ENCODE measurements at regions not wholly inside any gene's neighbourhood (a gene's known extent, or its start where the extent isn't known, plus 50 kb on each side); places are given as distances from the start of the nearest gene placed in this dataset.

DNA sequence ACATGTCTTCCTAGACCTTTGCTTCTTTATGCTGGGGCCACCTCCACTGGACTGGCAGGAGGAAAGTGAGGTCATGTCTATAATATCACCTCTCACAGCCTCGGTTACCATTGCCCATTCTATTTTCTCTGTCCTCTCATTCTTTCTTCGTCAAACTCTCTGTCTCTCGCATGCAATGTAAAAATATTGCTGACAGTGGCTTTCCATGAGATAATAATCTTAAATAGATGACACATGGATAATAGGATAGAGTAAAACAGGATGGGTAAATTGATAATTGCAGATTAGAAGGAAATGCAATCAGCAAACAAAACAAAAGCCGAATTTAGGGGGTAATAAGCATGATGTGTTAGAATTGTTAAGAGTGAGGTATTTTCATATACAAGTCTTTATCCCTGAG, 215.7 kb upstream of the PARD3B start:
- DNase-seq (ENCODE audit: low read depth) = no peak

DNA sequence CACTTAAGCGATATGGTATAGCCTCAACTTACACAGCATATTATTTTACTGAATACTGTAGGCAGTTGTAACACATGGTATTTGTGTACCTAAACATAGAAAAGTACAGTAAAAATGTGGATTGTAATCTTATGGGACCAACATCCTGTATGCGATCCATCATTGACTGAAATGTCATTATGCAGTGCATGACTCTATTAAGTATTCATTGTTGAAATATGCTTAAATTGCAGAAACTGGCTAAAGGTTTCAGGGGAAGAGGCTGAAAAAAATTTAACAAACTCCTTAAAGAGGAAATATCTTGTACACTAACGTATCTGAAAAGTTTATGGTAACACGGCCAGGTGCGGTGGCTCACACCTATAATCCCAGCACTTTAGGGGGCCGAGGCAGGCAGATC, 214.1 kb upstream of the PARD3B start:
- no peak for DNase-seq (ENCODE audit: low read depth)

DNA sequence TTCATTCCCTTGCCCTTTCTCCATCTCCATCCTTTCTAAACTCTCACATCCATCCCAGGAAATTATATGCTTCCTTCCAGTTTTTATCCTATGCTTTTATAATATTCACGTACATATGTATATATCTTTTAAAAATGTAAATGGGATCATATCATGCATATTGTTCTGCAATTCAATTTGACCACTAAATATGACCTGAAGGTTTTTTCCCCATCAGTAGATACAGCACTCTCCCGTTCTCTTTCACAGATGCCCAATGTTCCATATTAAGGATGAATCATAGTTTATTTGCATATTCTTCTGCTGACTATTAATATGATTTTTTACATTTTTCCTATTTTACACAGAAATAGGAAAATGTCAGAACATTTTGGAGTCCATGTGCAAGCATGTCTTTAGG, 213.3 kb upstream of the PARD3B start:
- DNase-seq (ENCODE audit: low read depth) = no peak

DNA sequence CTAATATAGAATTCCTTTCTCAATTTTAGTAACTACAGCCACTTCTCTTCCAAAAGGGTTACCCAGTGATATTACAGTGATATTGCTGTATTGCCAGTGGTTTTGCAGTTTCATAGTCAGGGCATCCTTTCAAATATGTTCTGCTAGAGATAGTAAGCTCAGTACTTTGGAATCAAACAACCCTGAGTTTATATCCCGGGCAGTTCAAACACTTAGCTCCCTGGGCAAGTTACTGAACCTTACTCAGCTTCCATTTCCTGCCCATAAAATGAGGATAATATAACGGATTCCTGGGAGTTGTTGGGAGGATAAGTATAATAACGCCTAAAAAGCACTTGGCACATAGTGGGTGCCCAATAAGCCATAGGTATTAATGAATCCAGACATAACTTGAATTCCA, 212.6 kb upstream of the PARD3B start:
- no peak for DNase-seq (ENCODE audit: low read depth)

DNA sequence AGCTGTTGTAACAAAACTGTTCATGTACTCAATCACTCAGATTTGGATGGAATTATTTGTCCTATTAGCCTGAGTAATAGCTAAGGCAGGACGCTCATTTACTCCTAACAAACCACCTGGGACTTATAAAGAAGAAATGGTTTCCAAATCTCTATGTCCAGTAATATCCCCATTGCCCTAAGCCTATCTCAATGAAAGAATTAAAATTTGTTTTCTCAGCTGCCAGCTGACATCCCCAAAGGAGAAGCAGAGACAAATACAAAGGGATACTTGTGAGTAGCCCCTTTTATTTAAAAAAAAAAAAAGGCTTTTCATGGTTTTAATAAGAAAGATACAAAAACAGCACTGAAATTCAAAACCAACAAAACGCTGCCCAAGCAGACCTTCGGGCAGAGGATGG, 211.4 kb upstream of the PARD3B start:
- DNase-seq (ENCODE audit: low read depth) = no peak

DNA sequence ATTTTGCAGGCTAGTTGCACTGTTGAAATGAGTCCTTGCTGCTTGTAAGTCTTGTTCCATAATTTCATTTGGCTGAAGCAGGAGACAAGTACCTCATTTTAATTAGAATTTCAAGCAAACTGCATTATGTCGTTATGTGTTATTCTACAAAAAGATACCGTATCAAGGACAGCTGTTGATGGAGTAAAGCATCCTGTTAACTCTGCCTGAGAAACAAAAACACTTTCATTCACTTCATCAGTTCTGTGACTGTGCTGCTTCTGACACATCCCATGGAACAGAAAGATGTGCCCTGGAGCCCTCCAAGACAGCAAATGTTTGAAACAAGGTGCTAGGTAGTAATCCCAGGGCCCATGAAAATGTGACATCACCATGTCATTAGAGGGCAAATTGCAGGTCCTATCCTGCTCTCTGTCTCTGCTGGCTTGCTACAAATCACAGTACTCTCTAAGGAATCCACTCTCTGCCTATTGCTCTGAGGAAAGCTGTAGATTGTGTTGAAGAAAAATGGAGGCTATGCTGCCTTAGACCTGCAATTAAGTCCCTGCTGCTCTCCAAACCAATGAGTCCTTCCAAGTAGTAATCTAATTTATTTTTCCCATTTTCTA, 209.7 kb upstream of the PARD3B start:
- DNase-seq (ENCODE audit: low read depth) = no peak

DNA sequence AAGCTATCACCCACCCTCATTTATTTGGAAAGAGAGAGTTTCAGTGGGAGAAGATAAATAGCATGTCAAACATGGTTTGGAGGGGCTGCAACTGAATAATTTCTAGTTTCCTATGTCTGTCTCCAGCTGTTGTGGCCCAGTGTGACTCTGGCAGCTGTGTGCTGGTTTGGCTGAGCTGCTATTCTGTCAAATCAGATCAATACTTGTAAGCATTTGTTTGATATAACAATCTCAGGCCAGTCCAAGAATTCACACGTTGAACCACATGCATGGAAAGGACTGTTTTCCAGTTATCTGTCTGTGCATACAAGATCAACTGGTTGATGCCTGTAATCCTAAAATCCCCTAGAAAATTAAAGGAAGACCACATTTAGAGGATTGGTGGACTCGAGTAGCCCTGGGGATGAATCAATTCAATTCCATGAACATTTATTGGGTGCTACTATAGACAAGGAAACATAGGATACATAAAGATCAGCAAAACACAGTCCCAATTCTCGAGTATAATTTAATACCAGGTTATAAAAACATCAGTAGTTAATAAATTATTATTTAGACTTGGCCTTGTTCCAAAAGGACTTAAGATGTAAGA, 209.0 kb upstream of the PARD3B start:
- DNase-seq (ENCODE audit: low read depth) = no peak

DNA sequence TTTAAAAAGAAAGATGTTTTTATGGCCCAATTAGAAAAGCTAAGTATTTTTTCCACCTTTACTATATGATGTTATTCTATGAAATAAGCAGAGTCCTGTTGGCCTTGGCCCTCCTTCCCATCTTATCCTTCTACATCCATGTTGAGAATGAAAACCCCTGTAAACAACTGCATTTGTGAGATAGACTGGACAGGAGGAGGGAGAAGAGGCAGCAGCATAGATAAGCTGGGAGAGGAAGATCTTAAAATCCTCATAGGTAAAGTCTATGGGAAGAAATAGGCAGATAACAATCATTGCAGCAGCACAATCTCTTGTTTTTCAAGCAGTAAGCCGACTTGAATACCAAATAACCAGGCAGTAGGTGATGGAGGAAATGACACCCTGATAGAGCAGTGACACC, 207.6 kb upstream of the PARD3B start:
- DNase-seq (ENCODE audit: low read depth) = no peak

DNA sequence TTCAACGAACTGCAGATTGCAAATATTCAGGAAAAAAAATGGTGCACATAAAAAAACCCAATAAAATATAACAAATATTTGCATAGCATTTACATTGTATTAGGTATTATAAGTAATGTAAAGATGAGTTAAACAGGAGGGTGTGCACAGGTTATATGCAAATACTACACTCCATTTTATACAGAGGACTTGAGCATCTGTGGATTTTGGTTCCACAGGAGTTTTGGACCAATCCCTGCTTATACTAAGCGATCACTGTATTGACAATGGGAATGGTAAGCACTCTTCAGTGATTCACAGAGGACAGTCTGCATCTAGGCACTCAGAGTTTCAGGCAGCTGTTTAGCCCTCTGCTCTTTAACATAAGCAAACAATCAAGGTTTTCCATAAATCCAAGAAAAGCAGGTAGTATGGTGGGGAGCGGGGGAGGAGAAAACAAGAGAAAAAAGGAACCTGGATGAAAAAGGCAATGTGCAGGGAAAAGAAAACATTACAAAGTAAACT, 206.0 kb upstream of the PARD3B start:
- DNase-seq (ENCODE audit: low read depth) = no peak

DNA sequence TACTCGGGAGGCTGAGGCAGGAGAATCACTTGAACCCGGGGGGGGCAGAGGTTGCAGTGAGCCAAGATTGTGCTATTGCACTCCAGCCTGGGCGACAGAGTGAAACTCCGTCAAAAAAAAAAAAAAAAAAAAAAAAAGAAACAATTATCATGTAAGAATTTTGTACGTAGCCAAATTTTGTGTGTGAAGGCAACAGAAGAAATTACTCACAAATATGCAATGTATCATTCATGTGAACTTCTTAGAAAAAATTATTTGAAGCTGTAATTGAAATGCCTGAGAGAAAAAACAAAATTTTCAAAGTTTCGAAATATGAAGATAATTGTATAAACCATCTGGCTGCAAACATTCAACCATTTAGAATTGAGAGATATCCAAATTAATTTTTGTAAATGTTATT, 204.8 kb upstream of the PARD3B start:
- no peak for DNase-seq (ENCODE audit: low read depth)

DNA sequence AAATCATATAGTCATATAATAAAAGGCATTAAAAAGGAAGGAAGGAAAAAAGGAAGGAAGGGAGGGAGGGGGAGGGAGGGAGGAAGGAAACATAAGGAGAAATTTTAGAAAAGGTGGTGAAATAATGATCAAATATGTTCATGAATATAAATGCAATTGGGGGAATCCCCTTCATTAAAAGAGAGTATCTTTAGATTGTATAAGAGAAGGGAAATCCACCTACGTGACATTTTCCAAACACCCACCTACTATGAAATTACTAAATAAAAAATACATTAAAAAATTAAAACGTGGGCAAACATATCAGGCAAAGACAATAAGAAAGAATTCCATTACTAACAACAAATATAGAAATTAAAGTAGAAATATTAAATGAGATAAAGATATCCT, 203.4 kb upstream of the PARD3B start:
- no peak for DNase-seq (ENCODE audit: low read depth)

DNA sequence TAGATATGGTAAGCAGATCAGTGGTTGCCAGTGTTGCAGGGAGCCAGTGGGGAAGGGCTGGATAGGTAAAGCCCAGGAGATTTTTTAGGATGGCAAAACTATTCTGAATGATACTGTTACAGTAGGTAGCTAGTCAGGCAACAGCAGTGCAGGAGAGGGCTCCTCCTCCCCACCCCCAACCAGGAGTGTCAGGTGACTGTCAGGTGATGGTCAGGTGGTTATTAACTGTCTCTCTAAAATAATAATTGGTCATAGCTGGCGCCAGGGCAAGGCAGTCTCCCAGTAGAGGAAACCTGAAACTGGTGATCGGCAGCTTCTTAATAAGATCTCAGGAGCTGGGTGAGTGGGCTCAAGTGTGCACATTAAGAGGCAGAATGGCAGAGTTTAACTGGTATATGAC, 201.6 kb upstream of the PARD3B start:
- DNase-seq (ENCODE audit: low read depth) = no peak

DNA sequence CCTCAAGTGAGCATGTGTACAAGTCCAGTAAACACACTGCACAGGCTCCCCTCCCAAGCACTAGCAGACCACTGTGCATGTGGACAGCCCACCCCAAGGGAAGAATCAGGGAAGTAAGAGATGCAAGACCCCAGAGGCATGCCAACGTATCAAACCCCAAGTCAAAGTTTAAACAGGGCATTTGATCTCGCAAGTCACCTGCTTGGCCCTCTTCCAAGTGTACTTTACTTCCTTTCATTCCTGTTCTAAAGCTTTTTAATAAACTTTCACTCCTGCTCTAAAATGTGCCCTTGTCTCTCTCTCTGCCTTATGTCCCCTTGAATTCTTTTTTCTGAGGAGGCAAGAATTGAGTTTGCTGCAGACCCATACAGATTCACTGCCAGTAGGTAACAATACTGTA, 201.2 kb upstream of the PARD3B start:
- DNase-seq (ENCODE audit: low read depth) = no peak

DNA sequence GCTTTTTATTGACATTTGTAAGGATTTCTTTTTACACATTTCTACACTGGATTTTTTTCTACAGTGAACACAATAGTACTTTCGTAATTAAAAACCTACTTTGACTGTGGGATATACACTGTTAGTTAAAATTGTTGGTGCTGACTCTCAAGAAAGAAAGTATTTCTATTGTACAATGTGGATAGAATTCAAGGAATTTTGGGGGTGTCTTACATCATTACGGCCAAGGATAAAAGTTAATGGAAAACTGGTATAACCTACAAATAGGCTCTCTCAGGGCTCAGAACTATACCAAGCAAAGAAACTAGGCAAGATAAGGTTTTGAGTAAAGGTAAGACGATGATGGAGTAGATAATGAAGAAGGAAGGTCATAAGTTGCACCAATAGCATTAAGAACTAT, 198.4 kb upstream of the PARD3B start:
- no peak for DNase-seq (ENCODE audit: low read depth)

DNA sequence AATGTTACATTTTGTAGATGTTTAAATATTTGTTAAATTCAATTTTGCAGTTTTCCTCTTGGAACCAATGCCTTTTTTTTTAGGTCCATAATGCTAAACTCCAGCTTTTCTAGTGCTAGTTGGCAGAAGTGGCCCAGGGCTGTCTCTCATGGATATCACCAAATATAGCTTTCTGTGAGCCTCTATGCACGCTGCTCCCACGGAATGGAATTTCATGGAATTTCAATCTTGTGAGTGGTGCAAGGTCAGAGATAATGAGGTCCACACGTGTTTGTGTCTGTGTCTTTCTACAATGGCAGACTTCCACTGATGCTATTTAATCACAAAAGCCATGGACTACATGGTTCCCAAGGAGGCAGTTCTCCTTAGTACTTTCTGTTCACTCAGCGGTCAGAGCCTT, 191.5 kb upstream of the PARD3B start:
- DNase-seq (ENCODE audit: low read depth) = no peak

DNA sequence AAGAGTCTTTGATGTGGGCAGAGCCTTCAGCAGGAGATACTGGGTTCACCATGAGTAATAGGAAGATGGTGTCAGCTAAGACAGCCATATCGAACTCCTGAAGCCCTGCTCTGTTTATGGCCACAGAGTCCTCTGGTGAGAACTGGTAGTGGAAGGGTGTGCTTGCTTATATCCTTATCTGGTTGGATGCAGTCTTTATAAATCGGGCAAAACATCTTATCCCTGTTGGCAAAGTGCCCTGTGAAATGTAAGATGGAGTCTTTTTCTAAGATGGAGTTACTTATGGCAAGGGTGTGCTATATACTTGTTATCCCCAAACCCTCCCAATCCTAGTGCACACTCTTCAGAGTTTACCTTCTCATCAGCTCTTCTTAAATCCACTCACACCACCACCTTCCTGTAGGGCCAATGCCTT, 190.8 kb upstream of the PARD3B start:
- no peak for DNase-seq (ENCODE audit: low read depth)

DNA sequence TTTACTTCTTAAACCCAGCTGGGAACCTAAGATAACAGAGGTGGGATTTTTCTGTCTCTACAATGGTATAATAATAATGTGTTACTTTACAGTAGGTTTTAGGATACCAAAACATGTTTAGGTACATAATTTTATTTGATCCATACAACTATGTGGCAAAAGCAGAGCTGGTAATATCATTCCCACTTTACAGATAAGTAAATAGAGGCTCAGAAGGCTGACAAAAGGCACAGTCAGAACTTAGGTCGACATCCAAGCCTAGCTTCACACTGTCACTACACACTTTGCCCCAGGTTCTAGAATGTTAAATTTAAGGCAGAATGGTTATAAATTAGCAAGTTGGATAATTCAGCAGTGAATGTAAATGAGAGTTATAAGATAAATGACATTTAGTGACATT, 189.6 kb upstream of the PARD3B start:
- no peak for DNase-seq (ENCODE audit: low read depth)

DNA sequence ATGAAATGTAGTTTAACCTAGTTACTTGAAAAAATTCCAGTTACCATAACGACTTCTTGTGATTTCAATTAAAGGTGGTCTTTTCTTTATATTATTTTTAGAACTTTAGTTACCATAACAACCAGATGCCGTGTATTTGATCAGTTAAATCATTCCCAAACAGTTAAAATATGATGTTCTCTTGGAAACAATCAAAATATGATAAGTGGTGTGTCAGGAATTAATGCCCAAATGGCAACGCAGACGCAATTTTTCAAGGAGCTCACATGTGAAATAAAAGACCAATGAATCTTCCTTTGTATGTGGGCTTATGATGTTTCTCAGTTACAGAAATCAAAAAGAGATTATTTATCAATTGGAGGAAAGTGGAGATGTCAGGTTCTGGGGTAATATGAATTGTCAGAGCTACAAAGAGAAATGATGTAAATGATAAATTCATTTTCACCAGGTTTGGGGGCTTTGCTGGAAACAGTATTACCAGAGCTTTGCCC, 189.1 kb upstream of the PARD3B start:
- no peak for DNase-seq (ENCODE audit: low read depth)

DNA sequence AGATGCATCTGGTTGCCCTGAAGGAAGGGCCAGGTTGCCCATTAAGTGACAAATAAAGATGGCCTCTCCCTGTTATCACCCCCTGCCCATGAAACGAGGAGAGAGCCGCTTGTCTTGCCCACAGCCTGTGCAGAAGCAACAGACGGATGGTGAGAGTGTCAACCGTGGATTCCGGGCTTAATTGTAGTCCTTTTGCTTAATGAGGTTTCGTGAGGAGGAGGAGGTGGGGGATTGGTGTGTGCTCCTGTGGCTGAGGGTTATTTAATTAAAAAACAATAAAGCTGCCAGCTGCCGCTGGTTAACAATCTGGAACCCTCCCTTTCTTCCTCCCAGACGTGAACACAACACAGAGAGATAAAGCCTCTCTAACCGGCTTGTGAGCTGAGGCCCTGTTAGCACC, 188.0 kb upstream of the PARD3B start:
- no peak for DNase-seq (ENCODE audit: low read depth)

DNA sequence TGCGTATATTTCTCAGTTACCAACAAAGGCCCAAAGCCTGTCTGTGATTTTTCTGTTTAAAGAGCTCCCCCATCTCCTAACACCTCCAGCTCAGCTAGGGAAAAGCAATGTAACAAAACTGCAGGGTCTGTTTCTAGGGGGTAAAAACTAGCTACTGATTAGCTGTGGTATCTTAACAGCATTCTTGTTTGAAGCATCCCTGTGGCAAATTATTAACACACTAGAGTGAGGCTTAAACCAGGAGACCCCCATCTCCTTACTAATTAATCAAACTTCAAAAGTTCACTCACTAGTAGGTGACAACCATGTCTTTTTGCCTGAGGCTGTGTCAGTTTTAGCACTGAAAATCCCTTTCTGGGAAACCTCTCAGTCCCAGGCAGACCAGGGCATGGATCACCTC, 186.2 kb upstream of the PARD3B start:
- no peak for DNase-seq (ENCODE audit: low read depth)

DNA sequence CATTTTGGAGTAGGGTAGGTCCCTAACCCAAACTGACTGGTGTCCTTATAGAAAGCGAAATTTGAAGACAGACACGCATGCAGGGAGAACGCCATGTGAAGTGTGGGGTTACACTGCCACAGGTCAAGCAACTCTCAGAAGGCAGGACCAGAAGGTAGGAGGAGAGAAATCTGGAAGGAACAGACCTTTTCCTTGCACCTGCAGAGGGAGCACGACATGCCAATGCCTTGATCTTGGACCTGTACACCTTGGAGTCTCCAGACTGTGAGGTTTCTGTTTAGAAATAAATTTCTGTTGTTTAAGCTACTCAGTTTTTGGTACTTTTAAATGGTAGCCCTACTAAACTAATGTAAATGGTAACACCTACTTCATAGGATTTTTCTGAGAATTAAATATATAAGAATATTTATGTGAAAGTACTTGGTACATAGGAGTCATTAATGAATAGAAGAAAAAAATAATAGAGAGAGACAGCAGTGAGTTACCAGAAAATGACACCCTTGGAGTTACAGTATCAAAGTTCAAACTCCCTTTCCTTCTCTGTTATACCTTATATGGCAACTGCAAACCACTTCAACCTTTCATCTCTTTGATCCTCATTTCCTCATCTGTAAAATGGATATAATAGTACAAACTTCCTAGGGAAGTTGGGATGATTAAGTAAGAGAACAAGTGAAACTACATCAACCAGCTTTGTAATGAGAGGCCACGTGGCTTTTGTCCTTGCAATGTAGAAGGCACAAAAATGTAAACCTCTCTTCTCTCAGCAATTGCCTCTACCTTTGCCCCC, 184.9 kb upstream of the PARD3B start:
- no peak for DNase-seq (ENCODE audit: low read depth)

DNA sequence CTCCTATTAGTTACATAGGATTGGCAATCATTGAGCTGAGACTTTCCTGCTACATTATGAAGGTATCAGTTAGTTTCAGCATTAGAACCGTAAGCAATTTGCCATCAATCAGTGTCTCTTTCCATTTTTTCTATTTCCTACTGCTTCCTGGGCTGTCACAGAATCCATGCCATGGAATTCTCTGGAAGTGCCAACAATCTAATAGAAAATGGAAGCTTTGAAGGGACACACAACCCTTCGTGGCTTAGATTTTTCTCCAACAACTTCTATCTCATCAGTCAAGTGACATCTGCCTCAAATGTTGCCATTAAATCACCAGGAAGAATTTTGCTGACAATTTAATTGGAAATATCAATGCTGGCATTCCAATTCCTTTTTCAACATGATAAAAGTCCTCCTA, 183.5 kb upstream of the PARD3B start:
- DNase-seq (ENCODE audit: low read depth) = no peak

DNA sequence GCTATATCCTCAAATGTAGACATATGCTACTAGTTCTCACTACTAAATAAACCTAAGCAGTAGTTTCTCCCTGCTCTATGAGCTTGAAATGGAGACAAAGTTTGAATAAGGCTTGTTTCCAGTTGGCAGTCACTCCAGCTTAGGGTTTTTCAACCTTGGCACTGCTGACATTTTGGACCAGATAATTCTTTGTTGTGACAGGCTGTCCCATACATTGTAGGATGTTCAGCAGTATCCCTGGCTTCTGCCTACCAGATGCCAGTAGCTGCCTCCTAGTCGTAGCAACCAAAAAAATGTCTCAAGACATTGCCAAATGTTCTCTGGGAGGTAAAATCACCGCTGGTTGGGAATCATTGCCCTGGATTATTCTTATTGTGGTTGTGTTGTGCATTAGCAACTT, 182.7 kb upstream of the PARD3B start:
- DNase-seq (ENCODE audit: low read depth) = no peak
